NK-92 treated with Interleukin-12 subunit alpha and Interleukin-12 subunit beta, amount 100 ng/mL, for 24 hours (cell line): ENCODE measurements at regions not wholly inside any gene's neighbourhood (a gene's known extent, or its start where the extent isn't known, plus 50 kb on each side); places are given as distances from the start of the nearest gene placed in this dataset.
"Not testable (repeated sequence)": the region's sequence is repeated elsewhere in the genome, so short reads cannot be mapped to it uniquely, and the experiment has no call there.

ENCODE experiments used
- DNase-seq: peaks from one replicate; lab custom pipeline; 2025; lab: John Stamatoyannopoulos, UW

GRCh38 chr15:54841701-54842305, 354.9 kb downstream of the RSL24D1 start:
- no peak for DNase-seq

- DNase-seq = no peak
Measured at GRCh38 chr15:54840621-54841398, 355.9 kb downstream of the RSL24D1 start.

GRCh38 chr15:54839379-54839778, 357.4 kb downstream of the RSL24D1 start:
- DNase-seq = no peak

- DNase-seq = no peak
Measured at GRCh38 chr15:54836052-54836795, 360.5 kb downstream of the RSL24D1 start.

GRCh38 chr15:54829821-54830220, 366.9 kb downstream of the RSL24D1 start:
- no peak for DNase-seq

- no peak for DNase-seq
Measured at GRCh38 chr15:54820811-54821210, 375.9 kb downstream of the RSL24D1 start.

GRCh38 chr15:54820098-54820497, 376.6 kb downstream of the RSL24D1 start:
- DNase-seq = no peak

GRCh38 chr15:54816401-54816800, 380.3 kb downstream of the RSL24D1 start:
- DNase-seq = no peak

GRCh38 chr15:54815556-54815955, 381.2 kb downstream of the RSL24D1 start:
- no peak for DNase-seq

GRCh38 chr15:54812383-54812782, 384.4 kb downstream of the RSL24D1 start:
- no peak for DNase-seq

GRCh38 chr15:54810496-54810895, 386.2 kb downstream of the RSL24D1 start:
- DNase-seq = no peak

- DNase-seq = no peak
Measured at GRCh38 chr15:54810031-54810430, 386.7 kb downstream of the RSL24D1 start.

GRCh38 chr15:54808321-54808720, 388.4 kb downstream of the RSL24D1 start:
- no peak for DNase-seq

GRCh38 chr15:54803987-54804386, 392.8 kb downstream of the RSL24D1 start:
- no peak for DNase-seq

GRCh38 chr15:54803134-54803808, 393.5 kb downstream of the RSL24D1 start:
- DNase-seq = peak; percentile 1

GRCh38 chr15:54792526-54792925, 404.2 kb downstream of the RSL24D1 start:
- DNase-seq = no peak

GRCh38 chr15:54790693-54791092, 406.0 kb downstream of the RSL24D1 start:
- no peak for DNase-seq

- no peak for DNase-seq
Measured at GRCh38 chr15:54789376-54789775, 407.4 kb downstream of the RSL24D1 start.

- DNase-seq = not testable (repeated sequence)
Measured at GRCh38 chr15:54781220-54781619, 415.5 kb downstream of the RSL24D1 start.

- no peak for DNase-seq
Measured at GRCh38 chr15:54779271-54779670, 417.5 kb downstream of the RSL24D1 start.

- DNase-seq = no peak
Measured at GRCh38 chr15:54776410-54776809, 420.3 kb downstream of the RSL24D1 start.

GRCh38 chr15:54772663-54773062, 424.1 kb downstream of the RSL24D1 start:
- DNase-seq = no peak
